HCT116 (cell line): ENCODE measurements at regions not wholly inside any gene's neighbourhood (a gene's known extent, or its start where the extent isn't known, plus 50 kb on each side); places are given as distances from the start of the nearest gene placed in this dataset.

ENCODE experiments used
- CBX3 ChIP-seq: IDR thresholded peaks from 2 replicates; pipeline ENCODE4 v1.6.1; 2012; ENCODE audit warnings: low read depth
- CTCF ChIP-seq, 3 experiments: fragments of 200-600 bp in 1 of 3; sonication (generic) in 1 of 3; IDR thresholded peaks in 2 of 3; conservative IDR thresholded peaks in 1 of 3; 2 replicates each; pipeline ENCODE4 v1.5.1; 2012 to 2017; ENCODE audit warnings: low read depth in 2 of 3, low read length in 2 of 3, antibody characterized with exemption in 1 of 3, borderline replicate concordance in 1 of 3, control low read depth in 1 of 3, mild to moderate bottlenecking in 1 of 3, mixed read lengths in 1 of 3, mixed run types in 1 of 3, moderate library complexity in 1 of 3; ENCODE audit not compliant: insufficient read depth in 1 of 3
- EGR1 ChIP-seq: IDR thresholded peaks from 2 replicates; pipeline ENCODE4 v1.6.1; 2012; ENCODE audit warnings: low read depth
- EZH2 ChIP-seq: fragments of 200-600 bp; sonication (generic); IDR thresholded peaks from 2 replicates; pipeline ENCODE4 v1.6.1; 2017; ENCODE audit warnings: antibody characterized with exemption, mixed run types
- EZH2phosphoT487 ChIP-seq: fragments of 200-600 bp; IDR thresholded peaks from 2 replicates; pipeline ENCODE4 v1.6.1; 2018; ENCODE audit warnings: antibody characterized with exemption, borderline replicate concordance
- POLR2A ChIP-seq: IDR thresholded peaks from 2 replicates; pipeline ENCODE4 v1.7.0; 2011; ENCODE audit warnings: borderline replicate concordance; ENCODE audit not compliant: insufficient read depth, insufficient read length; ENCODE audit errors: extremely low read depth
- POLR2AphosphoS5 ChIP-seq: IDR thresholded peaks from 2 replicates; pipeline ENCODE4 v1.6.1; 2011; ENCODE audit warnings: mild to moderate bottlenecking, low read depth, low read length, moderate library complexity
- REST ChIP-seq: IDR thresholded peaks from 2 replicates; pipeline ENCODE4 v1.6.1; 2012; ENCODE audit warnings: low read depth
- SRF ChIP-seq: IDR thresholded peaks from 2 replicates; pipeline ENCODE4 v1.6.1; 2012; ENCODE audit warnings: low read depth
- TCF7L2 ChIP-seq: IDR thresholded peaks from 2 replicates; pipeline ENCODE4 v1.7.0; 2011; ENCODE audit warnings: borderline replicate concordance, inconsistent platforms; ENCODE audit not compliant: insufficient read depth, insufficient read length; ENCODE audit errors: extremely low read depth
- YY1 ChIP-seq: IDR thresholded peaks from 2 replicates; pipeline ENCODE4 v1.6.1; 2011; ENCODE audit warnings: low read length, low read depth, moderate library complexity, mild to moderate bottlenecking; ENCODE audit not compliant: insufficient replicate concordance; ENCODE audit errors: extremely low read depth
- ZFX ChIP-seq: fragments of 450-650 bp; IDR thresholded peaks from 2 replicates; pipeline ENCODE4 v1.6.1; 2017
- ZNF274 ChIP-seq: fragments of 200-500 bp; sonication (Bioruptor generic); IDR thresholded peaks from 2 replicates; pipeline ENCODE4 v1.6.1; 2014; ENCODE audit warnings: mild to moderate bottlenecking, low read depth, low read length, inconsistent platforms

GRCh38 chrX:13938051-13938828 is 91.5 kb downstream of the GEMIN8 start:
- TF ChIP-seq CTCF (IDR thresholded peaks at IDR 0.05 in 2 of 3, conservative IDR thresholded peaks at IDR 0.05 in 1 of 3; ENCODE audit: borderline replicate concordance in 1 of 3, insufficient read depth in 1 of 3, low read depth in 2 of 3, low read length in 2 of 3) (no peak), REST (no peak), SRF (no peak), EZH2phosphoT487 (no peak), ZNF274 (no peak), POLR2A (no peak), YY1 (no peak), ZFX (no peak), EZH2 (no peak), POLR2AphosphoS5 (no peak), EGR1 (no peak), CBX3 (no peak), TCF7L2 (no peak)
